ENCODE measurements at regions not wholly inside any gene's neighbourhood (a gene's known extent, or its start where the extent isn't known, plus 50 kb on each side); places are given as distances from the start of the nearest gene placed in this dataset.

- TF ChIP-seq EZH2 (IDR thresholded peaks at IDR 0.05), result no peak
- TF ChIP-seq POLR2AphosphoS5 (IDR thresholded peaks at IDR 0.05; ENCODE audit: borderline replicate concordance, low read depth, low read length), result no peak
Observed at GRCh38 chr5:136754216-136754615, 388.9 kb upstream of the TRPC7 start.

Measured in SK-N-MC (cell line).